ENCODE measurements at regions not wholly inside any gene's neighbourhood (a gene's known extent, or its start where the extent isn't known, plus 50 kb on each side); places are given as distances from the start of the nearest gene placed in this dataset.
A peak's percentile ranks its signal among the peaks of the same experiment; 100 is the strongest.
"Not testable (repeated sequence)": the region's sequence is repeated elsewhere in the genome, so short reads cannot be mapped to it uniquely, and the experiment has no call there.

GRCh38 chr5:6289239-6289638 is 89.1 kb downstream of the MED10 start:
- no peak overlapping the region for H3K4me3 ChIP-seq
- H3K27ac ChIP-seq, result no peak overlapping the region
- WGBS, 10 experiments, result 8 to 100% (median 62%) methylated on average over 1 to 3 of the region's 3 CpGs; no CpG with 5 or more reads in 1 of the 10 experiments
- peak in 4 of 8 experiments; percentile 39 to 78 (median 54) for ATAC-seq (replicated peaks in 6 of 8)
- peaks cover 3 to 26% of the 10 kb centered on the region in 2 donors for H3K4me1 ChIP-seq (replicated peaks in 1 of 2)
- in situ Hi-C loops (cut with MboI; ENCODE audit: low pct_unique_long_range_greater_than_20kb in 2 of 9, low sequenced_read_pairs in 9 of 9, unreplicated experiment in 9 of 9), result no loop called here

- peak in 5 of 8 experiments; percentile 61 to 77 (median 72) for ATAC-seq (replicated peaks in 6 of 8)
- in situ Hi-C loops (cut with MboI; ENCODE audit: low pct_unique_long_range_greater_than_20kb in 2 of 9, low sequenced_read_pairs in 9 of 9, unreplicated experiment in 9 of 9), result no loop called here
- no peak overlapping the region for H3K4me3 ChIP-seq
- H3K4me1 ChIP-seq (replicated peaks in 1 of 2), result peaks cover 3 to 26% of the 10 kb centered on the region in 2 donors
- WGBS, 10 experiments, result 0 to 56% (median 29%) methylated on average over 1 to 6 of the region's 6 CpGs; no CpG with 5 or more reads in 1 of the 10 experiments
- H3K27ac ChIP-seq, result no peak overlapping the region
Observed at GRCh38 chr5:6287176-6287575, 91.2 kb downstream of the MED10 start.

- WGBS, 10 experiments, result 10 to 97% (median 59%) methylated on average over 2 to 7 of the region's 7 CpGs; no CpG with 5 or more reads in 3 of the 10 experiments
- Histone ChIP-seq H3K4me3 (no peak overlapping the region), H3K27ac (no peak overlapping the region), H3K4me1 (replicated peaks in 1 of 2) (peaks cover 3 to 26% of the 10 kb centered on the region in 2 donors)
- in situ Hi-C loops (cut with MboI; ENCODE audit: low pct_unique_long_range_greater_than_20kb in 2 of 9, low sequenced_read_pairs in 9 of 9, unreplicated experiment in 9 of 9), result no loop called here
- ATAC-seq (replicated peaks in 6 of 8), result no peak
Observed at GRCh38 chr5:6286404-6286803, 91.9 kb downstream of the MED10 start.

- H3K4me3 ChIP-seq; ATAC-seq (replicated peaks in 6 of 8); in situ Hi-C loops (cut with MboI; ENCODE audit: low pct_unique_long_range_greater_than_20kb in 2 of 9, low sequenced_read_pairs in 9 of 9, unreplicated experiment in 9 of 9): not testable (repeated sequence)
Observed at GRCh38 chr5:6284491-6284890, 93.9 kb downstream of the MED10 start.

GRCh38 chr5:6282352-6282751 is 96.0 kb downstream of the MED10 start:
- no peak for ATAC-seq (replicated peaks in 6 of 8)
- no peak overlapping the region for H3K4me3 ChIP-seq
- H3K4me1 ChIP-seq (replicated peaks in 1 of 2), result peaks cover 8 to 16% of the 10 kb centered on the region in 2 donors
- in situ Hi-C loops (cut with MboI; ENCODE audit: low pct_unique_long_range_greater_than_20kb in 2 of 9, low sequenced_read_pairs in 9 of 9, unreplicated experiment in 9 of 9), result no loop called here
- H3K27ac ChIP-seq, result no peak overlapping the region
- WGBS, 10 experiments, result 0 to 100% (median 17%) methylated on average over 1 of the region's 1 CpG; no CpG with 5 or more reads in 3 of the 10 experiments

More at GRCh38 chr5:6284491-6284890, 93.9 kb downstream of the MED10 start:
- not testable (repeated sequence) for H3K27ac ChIP-seq
- peaks cover 8 to 27% of the 10 kb centered on the region in 2 donors for H3K4me1 ChIP-seq (replicated peaks in 1 of 2)

- WGBS, 10 experiments, result 0 to 83% (median 40%) methylated on average over 1 to 2 of the region's 4 CpGs; no CpG with 5 or more reads in 3 of the 10 experiments
- in situ Hi-C loops (cut with MboI; ENCODE audit: low pct_unique_long_range_greater_than_20kb in 2 of 9, low sequenced_read_pairs in 9 of 9, unreplicated experiment in 9 of 9), result no loop called here
- no peak overlapping the region for H3K4me3 ChIP-seq
- H3K27ac ChIP-seq, result no peak overlapping the region
- no peak for ATAC-seq (replicated peaks in 6 of 8)
- peaks cover 7 to 11% of the 10 kb centered on the region in 2 donors for H3K4me1 ChIP-seq (replicated peaks in 1 of 2)
Observed at GRCh38 chr5:6281818-6282217, 96.5 kb downstream of the MED10 start.

- WGBS, 10 experiments, result 29 to 100% (median 92%) methylated on average over 1 to 5 of the region's 6 CpGs; no CpG with 5 or more reads in 1 of the 10 experiments
- no peak for ATAC-seq (replicated peaks in 6 of 8)
- no peak overlapping the region for H3K27ac ChIP-seq
Observed at GRCh38 chr5:6280425-6281100, 97.8 kb downstream of the MED10 start.

GRCh38 chr5:6279607-6280006 is 98.7 kb downstream of the MED10 start:
- 27 to 100% (median 94%) methylated on average over 1 to 3 of the region's 5 CpGs; no CpG with 5 or more reads in 1 of the 10 experiments for WGBS, 10 experiments
- in situ Hi-C loops (cut with MboI; ENCODE audit: low pct_unique_long_range_greater_than_20kb in 2 of 9, low sequenced_read_pairs in 9 of 9, unreplicated experiment in 9 of 9), result no loop called here
- H3K27ac ChIP-seq, result no peak overlapping the region
- H3K4me1 ChIP-seq (replicated peaks in 1 of 2), result peaks cover 10 to 15% of the 10 kb centered on the region in 2 donors
- peak in 5 of 8 experiments; percentile 100 for ATAC-seq (replicated peaks in 6 of 8)
- H3K4me3 ChIP-seq, result no peak overlapping the region

More at GRCh38 chr5:6280425-6281100, 97.8 kb downstream of the MED10 start:
- Histone ChIP-seq H3K4me1 (replicated peaks in 1 of 2) (peaks cover 10 to 14% of the 10 kb centered on the region in 2 donors), H3K4me3 (no peak overlapping the region)
- in situ Hi-C loops (cut with MboI; ENCODE audit: low pct_unique_long_range_greater_than_20kb in 2 of 9, low sequenced_read_pairs in 9 of 9, unreplicated experiment in 9 of 9), result no loop called here

GRCh38 chr5:6274846-6275543 is 103.4 kb downstream of the MED10 start:
- 0 to 100% (median 44%) methylated on average over 1 to 2 of the region's 2 CpGs; no CpG with 5 or more reads in 2 of the 10 experiments for WGBS, 10 experiments
- in situ Hi-C loops (cut with MboI; ENCODE audit: low pct_unique_long_range_greater_than_20kb in 2 of 9, low sequenced_read_pairs in 9 of 9, unreplicated experiment in 9 of 9), result no loop called here
- H3K4me3 ChIP-seq, result no peak overlapping the region
- H3K4me1 ChIP-seq (replicated peaks in 1 of 2), result peaks cover 20 to 30% of the 10 kb centered on the region in 2 donors
- no peak for ATAC-seq (replicated peaks in 6 of 8)
- no peak overlapping the region for H3K27ac ChIP-seq

GRCh38 chr5:6273749-6274148 is 104.6 kb downstream of the MED10 start:
- ATAC-seq (replicated peaks in 6 of 8), result peak in 5 of 8 experiments; percentile 10 to 62 (median 44)
- Histone ChIP-seq H3K4me3 (no peak overlapping the region), H3K4me1 (replicated peaks in 1 of 2) (peaks cover 13 to 21% of the 10 kb centered on the region in 2 donors), H3K27ac (no peak overlapping the region)
- in situ Hi-C loops (cut with MboI; ENCODE audit: low pct_unique_long_range_greater_than_20kb in 2 of 9, low sequenced_read_pairs in 9 of 9, unreplicated experiment in 9 of 9), result no loop called here
- 31 to 100% (median 86%) methylated on average over 1 to 4 of the region's 4 CpGs; no CpG with 5 or more reads in 2 of the 10 experiments for WGBS, 10 experiments

GRCh38 chr5:6273090-6273735 is 105.1 kb downstream of the MED10 start:
- ATAC-seq (replicated peaks in 6 of 8), result no peak
- in situ Hi-C loops (cut with MboI; ENCODE audit: low pct_unique_long_range_greater_than_20kb in 2 of 9, low sequenced_read_pairs in 9 of 9, unreplicated experiment in 9 of 9), result no loop called here
- 4 to 93% (median 78%) methylated on average over 1 to 10 of the region's 10 CpGs; no CpG with 5 or more reads in 1 of the 10 experiments for WGBS, 10 experiments
- peaks cover 13 to 21% of the 10 kb centered on the region in 2 donors for H3K4me1 ChIP-seq (replicated peaks in 1 of 2)
- no peak overlapping the region for H3K4me3 ChIP-seq
- no peak overlapping the region for H3K27ac ChIP-seq

- in situ Hi-C loops (cut with MboI; ENCODE audit: low pct_unique_long_range_greater_than_20kb in 2 of 9, low sequenced_read_pairs in 9 of 9, unreplicated experiment in 9 of 9), result no loop called here
- no peak for ATAC-seq (replicated peaks in 6 of 8)
- no peak overlapping the region for H3K27ac ChIP-seq
- peaks cover 10 to 16% of the 10 kb centered on the region in 2 donors for H3K4me1 ChIP-seq (replicated peaks in 1 of 2)
- 10 to 92% (median 77%) methylated on average over 2 to 7 of the region's 7 CpGs for WGBS, 10 experiments
- H3K4me3 ChIP-seq, result no peak overlapping the region
Observed at GRCh38 chr5:6269925-6270324, 108.4 kb downstream of the MED10 start.

- no peak overlapping the region for H3K27ac ChIP-seq
- in situ Hi-C loops (cut with MboI; ENCODE audit: low pct_unique_long_range_greater_than_20kb in 2 of 9, low sequenced_read_pairs in 9 of 9, unreplicated experiment in 9 of 9), result no loop called here
- peaks cover 0 to 8% of the 10 kb centered on the region in 2 donors for H3K4me1 ChIP-seq (replicated peaks in 1 of 2)
- H3K4me3 ChIP-seq, result no peak overlapping the region
- ATAC-seq (replicated peaks in 6 of 8), result no peak
- WGBS, 10 experiments, result 4 to 89% (median 30%) methylated on average over 1 to 3 of the region's 3 CpGs; no CpG with 5 or more reads in 1 of the 10 experiments
Observed at GRCh38 chr5:6266671-6267197, 111.6 kb downstream of the MED10 start.

Measured in motor neuron (in vitro differentiated cells).